Neural cell (in vitro differentiated cells): ENCODE measurements at regions not wholly inside any gene's neighbourhood (a gene's known extent, or its start where the extent isn't known, plus 50 kb on each side); places are given as distances from the start of the nearest gene placed in this dataset.

ENCODE experiments used
- CTCF ChIP-seq: fragments of 450-650 bp; IDR thresholded peaks from 2 replicates; pipeline ENCODE4 v1.5.1; 2014; ENCODE audit warnings: antibody characterized with exemption, mild to moderate bottlenecking, moderate library complexity; ENCODE audit not compliant: poor library complexity, severe bottlenecking
- EP300 ChIP-seq: fragments of 450-650 bp; conservative IDR thresholded peaks from 2 replicates; pipeline ENCODE4 v1.6.1; 2014; ENCODE audit warnings: antibody characterized with exemption, mild to moderate bottlenecking, moderate library complexity; ENCODE audit not compliant: poor library complexity, severe bottlenecking
- EZH2 ChIP-seq: fragments of 200-600, 300-800 bp; shearing (Covaris generic), sonication (generic); IDR thresholded peaks from 2 replicates; pipeline ENCODE4 v1.6.1; 2014; ENCODE audit warnings: antibody characterized with exemption, low read length, borderline replicate concordance, mild to moderate bottlenecking; ENCODE audit not compliant: insufficient read depth, poor library complexity, severe bottlenecking
- MXI1 ChIP-seq: fragments of 450-650 bp; conservative IDR thresholded peaks from 2 replicates; pipeline ENCODE4 v1.6.1; 2014; ENCODE audit warnings: antibody characterized with exemption, mild to moderate bottlenecking; ENCODE audit not compliant: poor library complexity, severe bottlenecking
- POLR2AphosphoS5 ChIP-seq: IDR thresholded peaks from 2 replicates; pipeline ENCODE4 v1.6.1; 2012
- RAD21 ChIP-seq: fragments of 450-650 bp; conservative IDR thresholded peaks from 2 replicates; pipeline ENCODE4 v1.6.1; 2014; ENCODE audit warnings: antibody characterized with exemption, mild to moderate bottlenecking, moderate library complexity
- REST ChIP-seq: IDR thresholded peaks from 2 replicates; pipeline ENCODE4 v1.6.1; 2012; ENCODE audit warnings: borderline replicate concordance
- SMC3 ChIP-seq: fragments of 450-650 bp; conservative IDR thresholded peaks from 2 replicates; pipeline ENCODE4 v1.6.1; 2014; ENCODE audit warnings: antibody characterized with exemption, mild to moderate bottlenecking, moderate library complexity; ENCODE audit not compliant: poor library complexity
- TAF1 ChIP-seq: IDR thresholded peaks from 2 replicates; pipeline ENCODE4 v1.6.1; 2012; ENCODE audit warnings: low read depth

- TF ChIP-seq CTCF (no peak), POLR2AphosphoS5 (no peak), SMC3 (no peak), EP300 (no peak), REST (no peak), RAD21 (no peak), EZH2 (no peak), MXI1 (no peak), TAF1 (no peak)
Observed at GRCh38 chr12:58489394-58489793, 430.9 kb downstream of the LRIG3 start.
